HL-60 (cell line): ENCODE measurements at regions not wholly inside any gene's neighbourhood (a gene's known extent, or its start where the extent isn't known, plus 50 kb on each side); places are given as distances from the start of the nearest gene placed in this dataset.

Source experiments
- CTCF ChIP-seq: IDR thresholded peaks from one replicate; pipeline ENCODE4 v1.5.1; 2011; ENCODE audit warnings: low read length, control low read depth, inconsistent platforms; ENCODE audit not compliant: insufficient read depth
- GABPA ChIP-seq: IDR thresholded peaks from 2 replicates; pipeline ENCODE4 v1.6.1; 2012; ENCODE audit warnings: low read depth
- POLR2AphosphoS5 ChIP-seq: IDR thresholded peaks from 2 replicates; pipeline ENCODE4 v1.6.1; 2012; ENCODE audit warnings: low read depth
- REST ChIP-seq: IDR thresholded peaks from 2 replicates; pipeline ENCODE4 v1.6.1; 2012; ENCODE audit warnings: low read depth; ENCODE audit not compliant: insufficient replicate concordance
- SPI1 ChIP-seq: IDR thresholded peaks from 2 replicates; pipeline ENCODE4 v1.6.1; 2012; ENCODE audit warnings: low read depth, mild to moderate bottlenecking, borderline replicate concordance

DNA sequence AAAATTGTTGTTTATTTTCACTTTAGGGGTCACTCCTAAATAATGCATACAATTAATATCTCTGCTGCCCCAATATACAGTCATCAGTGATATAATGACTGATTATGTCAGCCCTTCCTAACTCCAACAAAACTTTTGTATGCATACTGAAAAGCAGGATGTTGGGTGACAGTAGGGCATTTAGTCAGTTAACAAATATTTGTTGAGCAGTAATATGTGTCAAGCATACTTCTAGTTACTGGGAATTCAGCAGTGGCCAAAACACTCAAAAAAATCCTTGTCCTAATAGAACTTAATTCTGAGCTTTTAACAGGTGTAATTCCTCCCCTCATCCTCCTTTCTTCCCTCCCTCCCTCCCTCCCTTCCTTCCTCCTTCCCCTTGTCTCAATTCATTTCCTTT is 560.7 kb upstream of the KLHL1 start:
- no peak for TF ChIP-seq CTCF
- no peak for TF ChIP-seq GABPA
- no peak for TF ChIP-seq REST
- TF ChIP-seq POLR2AphosphoS5: no peak
- no peak for TF ChIP-seq SPI1
